HG03095 (cell line): ENCODE measurements at regions not wholly inside any gene's neighbourhood (a gene's known extent, or its start where the extent isn't known, plus 50 kb on each side); places are given as distances from the start of the nearest gene placed in this dataset.

Experiments
- ATAC-seq: cut with Tn5 transposase; IDR thresholded peaks from one replicate; pipeline ENCODE4 v1.9.1; 2021; ENCODE audit warnings: moderate library complexity; ENCODE audit not compliant: unreplicated experiment

GRCh38 chr9:71213633-71214032, 92.2 kb upstream of the TRPM3 start:
- no peak for ATAC-seq

GRCh38 chr9:71210326-71210725, 88.9 kb upstream of the TRPM3 start:
- ATAC-seq: no peak

GRCh38 chr9:71209890-71210289, 88.5 kb upstream of the TRPM3 start:
- no peak for ATAC-seq

- no peak for ATAC-seq
Measured at GRCh38 chr9:71202931-71203330, 81.5 kb upstream of the TRPM3 start.

GRCh38 chr9:71191708-71192107, 70.3 kb upstream of the TRPM3 start:
- no peak for ATAC-seq

GRCh38 chr9:71183251-71183650, 61.8 kb upstream of the TRPM3 start:
- no peak for ATAC-seq

- ATAC-seq: no peak
Measured at GRCh38 chr9:71179183-71179582, 57.8 kb upstream of the TRPM3 start.

- no peak for ATAC-seq
Measured at GRCh38 chr9:71177901-71178300, 56.5 kb upstream of the TRPM3 start.

GRCh38 chr9:71171517-71171916, 50.1 kb upstream of the TRPM3 start:
- ATAC-seq: no peak
